ENCODE measurements at regions not wholly inside any gene's neighbourhood (a gene's known extent, or its start where the extent isn't known, plus 50 kb on each side); places are given as distances from the start of the nearest gene placed in this dataset.
"Not testable (repeated sequence)": the region's sequence is repeated elsewhere in the genome, so short reads cannot be mapped to it uniquely, and the experiment has no call there.

GRCh38 chr17:13131225-13131624 is 113.4 kb upstream of the ELAC2 start:
- no peak for DNase-seq

DNA sequence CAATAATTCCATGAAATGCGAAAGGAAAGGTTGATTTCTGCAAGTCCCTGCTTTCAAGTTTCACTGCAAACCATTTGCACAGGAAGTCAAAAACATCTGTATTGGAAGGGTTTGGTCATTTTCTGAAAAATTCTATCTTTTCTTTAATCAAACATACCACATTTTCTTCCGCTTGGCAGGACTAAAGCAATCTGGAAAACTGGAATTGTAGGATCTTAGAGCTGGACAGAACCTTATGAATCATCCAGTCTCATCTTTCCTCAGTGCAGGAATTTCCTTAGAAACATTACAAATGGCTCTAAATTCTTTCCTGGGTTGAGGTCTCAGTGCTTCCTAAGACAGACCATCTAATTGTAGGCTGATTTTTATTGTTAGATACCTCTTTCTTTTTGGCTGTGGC is 111.5 kb upstream of the ELAC2 start:
- DNase-seq, result no peak

DNA sequence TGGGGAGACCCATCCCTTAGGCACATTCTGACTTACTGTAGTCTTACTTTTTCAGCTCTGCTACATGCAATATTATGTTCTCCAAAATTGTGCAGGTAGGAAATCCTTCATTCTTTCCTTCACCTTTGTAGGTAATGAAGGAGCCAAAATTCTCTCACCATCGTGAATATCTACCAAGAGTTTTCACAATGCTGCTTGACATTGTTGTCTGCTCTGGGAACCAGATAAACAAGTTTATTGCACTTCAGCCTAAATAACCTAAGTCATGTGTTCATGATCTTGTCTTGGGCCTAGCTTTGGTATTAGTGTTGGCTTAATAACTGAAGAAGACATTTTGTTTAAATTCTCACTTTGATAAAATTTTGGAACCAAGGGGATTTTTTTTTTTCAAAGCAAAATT is 110.8 kb upstream of the ELAC2 start:
- DNase-seq, result no peak

DNA sequence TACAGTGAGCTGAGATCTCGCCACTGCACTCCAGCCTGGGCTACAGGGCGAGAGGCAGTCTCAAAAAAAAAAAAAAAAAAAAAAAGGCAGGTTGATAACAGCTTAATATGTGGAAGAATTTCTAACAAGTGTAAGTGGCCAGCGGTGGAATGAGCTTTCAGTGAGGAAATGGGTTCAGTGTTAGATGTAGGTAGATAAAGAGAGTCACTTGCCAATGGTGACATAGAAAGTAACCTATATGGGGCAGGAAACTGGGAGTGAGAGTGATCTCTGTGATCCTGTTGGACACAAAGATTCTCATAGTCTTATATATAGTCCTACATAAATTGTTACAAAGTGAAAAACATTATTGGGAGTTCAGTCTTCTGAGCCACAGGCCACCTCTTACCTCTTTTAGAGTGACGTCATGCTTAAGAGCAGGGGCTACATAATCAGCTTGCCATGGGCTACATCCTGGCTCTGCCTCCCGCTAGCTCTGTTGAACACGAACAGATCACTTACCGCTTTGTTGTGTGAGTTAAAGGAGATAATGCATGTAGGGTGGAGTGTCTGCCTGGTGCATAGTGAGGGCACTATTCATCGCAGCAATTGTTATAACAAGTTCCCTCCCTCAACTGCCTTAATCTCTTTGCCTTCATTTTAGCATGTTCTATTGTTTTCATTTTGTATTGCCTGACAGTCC is 110.2 kb upstream of the ELAC2 start:
- DNase-seq, result no peak

GRCh38 chr17:13120864-13121263 is 103.0 kb upstream of the ELAC2 start:
- no peak for DNase-seq

- DNase-seq, result no peak
These were observed 100.5 kb upstream of the ELAC2 start for GRCh38 chr17:13118311-13118710.

GRCh38 chr17:13117616-13118015 is 99.8 kb upstream of the ELAC2 start:
- no peak for DNase-seq

DNA sequence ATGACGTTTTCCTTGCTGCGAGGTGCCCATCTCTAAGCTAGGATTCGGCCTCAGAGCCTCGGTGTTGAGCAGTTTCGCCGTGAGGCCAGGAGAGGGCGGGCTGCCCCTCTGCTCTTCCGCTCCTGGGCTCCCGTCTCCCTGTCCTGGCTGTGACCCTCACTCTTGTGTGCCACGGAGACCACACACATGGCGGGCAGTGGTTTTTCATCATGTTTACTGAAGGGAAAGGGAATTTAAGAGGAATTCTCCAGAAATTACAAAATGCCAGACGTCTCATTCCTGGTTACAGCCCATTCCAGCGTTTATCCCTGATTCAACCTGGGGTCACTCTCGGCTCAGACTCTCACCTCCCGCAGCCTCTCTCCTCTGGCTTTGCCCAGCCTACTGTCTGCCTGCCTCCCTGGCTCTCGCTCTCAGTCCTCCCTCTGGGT is 96.8 kb upstream of the ELAC2 start:
- DNase-seq, result no peak

- no peak for DNase-seq
These were observed 96.1 kb upstream of the ELAC2 start for GRCh38 chr17:13113821-13114525.

- DNase-seq, result no peak
These were observed 89.9 kb upstream of the ELAC2 start for GRCh38 chr17:13107676-13108235.

GRCh38 chr17:13106171-13106570 is 88.3 kb upstream of the ELAC2 start:
- DNase-seq, result no peak

- no peak for DNase-seq
These were observed 86.7 kb upstream of the ELAC2 start for GRCh38 chr17:13104576-13104975.

GRCh38 chr17:13102477-13102876 is 84.7 kb upstream of the ELAC2 start:
- no peak for DNase-seq

DNA sequence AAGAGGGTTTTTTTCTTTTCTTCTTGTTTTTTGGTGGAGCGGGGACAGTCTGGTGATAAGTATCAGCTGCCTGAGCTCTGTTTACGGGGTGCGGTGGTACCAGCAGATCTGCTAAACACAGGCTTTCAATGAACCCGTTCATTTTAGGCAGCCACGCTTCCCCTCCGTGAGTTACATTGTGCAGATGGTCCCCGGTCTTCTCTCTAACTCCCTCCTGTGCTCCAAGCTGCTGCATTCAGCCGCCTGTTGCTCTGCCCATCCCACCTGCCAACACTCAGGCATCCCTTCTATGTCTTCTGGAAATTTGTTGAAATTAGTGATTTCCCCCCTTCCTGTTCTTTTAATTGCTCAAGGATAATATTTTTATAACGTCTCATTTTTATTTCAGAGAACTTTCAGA is 82.1 kb upstream of the ELAC2 start:
- no peak for DNase-seq

- no peak for DNase-seq
These were observed 81.4 kb upstream of the ELAC2 start for GRCh38 chr17:13099089-13099735.

DNA sequence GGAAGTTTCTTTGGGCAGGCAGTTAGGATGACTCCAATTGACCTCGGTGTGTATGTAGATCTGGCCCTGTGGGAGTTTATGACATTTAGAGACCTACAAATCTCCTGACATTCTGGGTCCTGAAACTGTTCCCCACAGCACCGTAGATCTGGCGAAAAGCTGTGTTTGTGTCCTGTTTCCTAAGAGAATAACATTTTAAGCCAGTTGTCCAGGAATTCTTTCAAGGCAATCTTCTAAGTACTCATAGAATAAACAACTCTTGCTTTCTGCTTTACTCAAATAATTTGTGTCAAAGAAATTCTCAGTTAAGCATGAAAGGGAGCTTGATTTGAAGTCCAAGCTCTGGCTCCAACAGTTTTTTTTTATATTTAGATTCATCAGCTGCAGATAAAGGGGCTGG is 78.5 kb upstream of the ELAC2 start:
- DNase-seq, result no peak

DNA sequence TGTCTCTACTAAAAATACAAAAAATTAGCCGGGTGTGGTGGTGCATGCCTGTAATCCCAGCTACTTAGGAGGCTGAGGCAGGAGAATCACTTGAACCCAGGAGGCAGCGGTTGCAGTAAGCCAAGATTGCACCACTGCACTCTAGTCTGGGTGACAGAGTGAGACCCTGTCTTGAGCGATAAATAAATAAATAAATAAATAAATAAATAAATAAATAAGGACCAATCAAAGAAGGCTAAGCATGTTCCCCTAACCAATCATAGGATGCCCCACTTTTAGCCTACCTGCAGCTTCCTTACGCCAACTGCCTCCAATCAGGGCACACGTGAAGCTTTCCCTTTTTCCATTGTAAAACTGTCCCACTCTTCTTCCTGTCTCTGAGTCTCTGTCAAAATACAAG is 74.2 kb upstream of the ELAC2 start:
- DNase-seq, result not testable (repeated sequence)

- no peak for DNase-seq
These were observed 70.8 kb upstream of the ELAC2 start for GRCh38 chr17:13088666-13089065.

- no peak for DNase-seq
These were observed 70.0 kb upstream of the ELAC2 start for GRCh38 chr17:13087802-13088201.

DNA sequence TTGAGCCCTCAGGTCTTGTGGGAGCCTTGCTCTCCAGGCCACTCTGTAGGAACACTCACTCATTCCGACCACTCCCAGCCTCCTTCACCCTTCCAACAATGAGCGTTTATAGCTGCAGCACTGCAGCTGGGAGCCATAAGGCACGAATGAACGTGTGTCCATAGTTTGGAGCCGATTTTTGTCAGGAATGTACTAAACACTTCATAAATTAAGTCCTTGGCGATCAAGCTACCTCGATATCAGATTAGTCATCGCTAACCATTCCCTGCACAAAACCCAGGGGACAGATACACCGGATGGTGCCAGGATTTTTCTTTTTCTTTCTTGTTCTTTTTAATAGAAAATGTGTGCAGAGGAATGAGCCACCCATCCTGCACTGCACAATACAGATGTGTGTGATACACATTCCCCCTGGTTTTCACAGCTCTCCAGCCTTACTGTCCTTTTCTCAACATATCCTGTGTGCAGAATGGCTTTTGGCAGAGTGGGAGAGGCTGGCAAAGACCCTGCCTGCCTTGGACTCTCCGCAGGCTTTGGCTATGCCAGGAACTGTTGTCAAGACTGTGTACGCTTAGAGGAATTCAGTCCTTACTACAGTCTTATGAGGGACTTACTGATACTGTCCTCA is 68.4 kb upstream of the ELAC2 start:
- no peak for DNase-seq

GRCh38 chr17:13085578-13085977 is 67.8 kb upstream of the ELAC2 start:
- DNase-seq, result no peak

DNA sequence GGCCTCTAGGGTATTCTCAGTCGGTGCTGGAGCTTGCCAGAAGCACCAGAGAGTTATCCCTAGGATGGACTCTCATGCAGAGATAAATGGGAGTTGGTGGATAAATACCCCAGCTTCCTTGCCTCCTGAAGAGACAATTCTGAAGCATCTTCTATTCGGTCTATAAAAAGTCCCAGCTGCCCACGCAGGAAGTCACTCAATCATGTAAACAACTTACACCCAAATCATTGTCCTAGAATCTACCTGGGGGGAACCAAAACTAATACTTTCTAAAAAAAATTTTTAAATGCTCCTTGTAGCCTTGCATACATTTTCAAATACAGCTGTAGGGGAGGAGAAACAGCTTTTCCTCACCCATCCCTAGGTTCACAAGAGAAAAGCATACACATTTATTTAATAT is 66.6 kb upstream of the ELAC2 start:
- no peak for DNase-seq

Data from central memory CD4-positive, alpha-beta T cell (primary cell).